Suppressor macrophage treated with lipopolysaccharide for 4 hours (primary cell): ENCODE measurements at regions not wholly inside any gene's neighbourhood (a gene's known extent, or its start where the extent isn't known, plus 50 kb on each side); places are given as distances from the start of the nearest gene placed in this dataset.

Experiments
- DNase-seq: peaks from one replicate; pipeline ENCODE4 v3.0.0-alpha.2; 2020

DNA sequence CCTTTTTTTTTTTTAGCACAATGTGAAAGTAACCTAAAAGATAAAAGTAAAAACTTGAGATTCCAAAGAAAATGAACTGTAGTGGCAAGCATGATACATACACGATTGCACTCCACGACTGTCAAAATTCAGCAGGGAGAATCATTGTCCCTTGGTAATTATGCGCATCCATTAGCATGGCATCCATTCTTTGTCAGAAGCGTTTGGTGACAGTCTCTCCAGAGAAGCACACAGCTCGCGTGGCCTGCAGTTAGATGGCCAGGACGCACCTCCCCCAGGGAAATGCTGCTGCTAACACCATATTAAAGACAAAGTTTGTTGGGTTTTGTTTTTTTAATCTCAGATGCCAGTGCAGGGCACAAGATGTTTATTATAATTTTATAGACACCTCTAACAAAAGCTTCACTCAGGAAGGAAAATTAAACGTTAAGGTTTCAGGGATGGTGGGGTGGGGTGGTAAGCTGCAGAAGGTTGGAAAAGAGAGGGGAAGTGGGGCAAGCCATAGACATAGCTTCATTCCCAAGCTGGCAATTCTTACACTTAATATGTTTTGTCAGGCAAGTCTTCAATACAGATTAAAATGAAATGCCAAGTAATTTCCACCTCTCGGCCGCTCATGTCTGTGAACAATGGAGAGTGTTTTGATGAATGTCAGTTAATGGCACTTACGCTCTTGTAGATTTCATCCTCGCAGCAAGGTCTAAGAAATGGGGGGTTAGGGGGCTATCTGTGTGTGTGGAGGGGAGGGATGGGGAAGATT, 142.8 kb upstream of the TOPAZ1 start:
- DNase-seq, result no peak

DNA sequence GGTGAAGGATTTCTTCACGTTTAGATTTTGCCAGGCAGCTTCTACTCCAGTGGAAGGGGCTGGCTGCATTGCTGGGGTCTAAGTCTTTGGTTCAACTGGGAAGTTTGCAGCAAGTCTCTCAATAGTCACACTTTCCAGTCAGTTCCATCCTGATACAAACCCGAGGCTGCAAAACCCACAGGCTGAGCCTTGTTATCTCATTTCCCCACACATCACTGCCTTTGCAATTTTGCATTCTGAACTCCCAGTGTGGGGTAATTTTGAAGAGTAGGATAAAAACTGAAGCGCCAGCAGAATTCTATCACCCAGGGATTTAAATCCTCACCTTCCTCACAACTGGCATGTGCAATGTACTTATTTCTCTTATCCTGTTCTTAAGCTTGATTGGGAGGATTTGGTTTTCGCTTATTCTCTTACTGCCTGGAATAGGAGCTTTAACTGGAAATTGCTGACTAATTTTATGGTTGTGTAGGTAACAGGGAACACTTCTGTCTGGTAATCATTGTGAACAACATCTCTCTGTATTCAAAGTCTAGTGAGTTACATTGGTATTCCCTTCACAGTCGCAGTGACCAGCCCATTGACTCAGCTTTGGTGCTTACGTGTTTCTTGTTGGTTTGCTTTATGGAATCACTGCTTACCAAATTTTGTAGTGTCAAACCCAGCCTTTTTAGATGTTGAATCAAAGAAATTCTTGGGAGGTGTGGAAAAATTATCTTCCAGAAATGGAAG, 142.0 kb upstream of the TOPAZ1 start:
- DNase-seq, result no peak

DNA sequence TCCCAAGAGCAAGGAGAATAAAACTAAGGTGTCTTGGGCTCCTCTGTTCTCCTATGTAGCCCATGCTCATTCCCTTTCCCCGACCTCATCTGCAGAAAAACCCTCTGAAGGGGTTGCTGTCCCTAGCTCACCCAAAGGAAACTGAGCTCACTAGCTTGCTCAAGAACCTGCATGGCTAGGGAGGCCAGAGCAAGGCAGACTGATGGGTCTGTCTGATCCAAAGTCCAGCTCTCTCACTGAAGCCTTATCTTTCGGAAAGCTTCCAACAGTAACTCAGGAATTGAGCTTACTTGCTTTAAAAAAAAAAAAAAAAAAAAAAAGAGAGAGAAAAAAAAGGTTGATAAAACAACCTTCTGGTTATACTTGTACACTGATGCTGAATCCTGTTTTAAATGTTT, 141.4 kb upstream of the TOPAZ1 start:
- DNase-seq, result no peak

DNA sequence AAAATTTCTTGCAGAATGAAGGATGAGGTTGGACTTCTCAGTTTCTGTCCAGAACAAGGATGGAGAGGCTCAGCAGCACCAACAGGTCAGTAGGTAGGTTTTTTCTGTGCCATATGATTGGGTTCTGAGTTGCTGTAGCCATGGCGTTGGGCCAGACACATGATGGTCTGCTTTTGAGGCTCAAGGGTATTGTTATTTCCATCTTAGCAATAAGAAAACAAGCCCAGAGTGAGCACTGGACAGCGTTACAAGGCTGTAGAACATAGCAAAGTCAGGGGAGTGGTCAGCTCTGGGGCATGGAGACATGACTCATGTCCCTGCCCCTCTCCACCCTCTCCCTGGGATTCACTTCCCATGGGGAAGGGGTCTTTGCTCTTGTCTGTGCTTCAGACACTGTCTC, 137.6 kb upstream of the TOPAZ1 start:
- DNase-seq, result no peak

DNA sequence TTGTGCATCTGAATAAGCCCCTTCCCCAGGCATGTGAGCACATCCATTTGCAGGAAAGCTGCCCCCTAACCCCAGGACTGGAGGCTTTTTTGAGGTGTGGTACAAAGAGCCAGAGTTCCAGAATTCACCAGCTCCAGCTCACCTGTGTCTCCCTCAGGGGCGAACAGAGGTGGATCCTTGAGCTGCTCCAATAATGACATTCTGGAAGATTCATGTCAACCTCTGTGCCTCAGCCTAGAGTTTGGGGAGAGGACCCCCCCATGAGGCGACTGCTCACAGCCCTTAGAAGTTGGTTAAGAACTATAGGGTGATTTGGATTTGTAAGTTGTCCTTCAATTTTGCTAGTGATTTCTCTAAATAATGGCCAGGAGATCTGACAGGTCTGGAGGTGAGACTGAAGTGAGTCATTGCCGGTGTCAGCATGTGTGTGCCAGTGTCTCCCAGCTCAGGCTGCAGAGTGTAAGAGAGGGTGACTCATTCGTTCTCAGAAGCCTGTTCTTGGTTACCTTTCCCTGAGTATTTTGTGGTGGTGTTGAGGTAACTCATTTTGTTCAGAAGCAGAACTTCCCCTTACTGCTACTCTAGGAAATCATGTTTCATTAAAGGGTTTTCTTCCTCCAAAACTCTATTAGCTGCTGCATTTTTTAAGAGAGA, 136.9 kb upstream of the TOPAZ1 start:
- no peak for DNase-seq

DNA sequence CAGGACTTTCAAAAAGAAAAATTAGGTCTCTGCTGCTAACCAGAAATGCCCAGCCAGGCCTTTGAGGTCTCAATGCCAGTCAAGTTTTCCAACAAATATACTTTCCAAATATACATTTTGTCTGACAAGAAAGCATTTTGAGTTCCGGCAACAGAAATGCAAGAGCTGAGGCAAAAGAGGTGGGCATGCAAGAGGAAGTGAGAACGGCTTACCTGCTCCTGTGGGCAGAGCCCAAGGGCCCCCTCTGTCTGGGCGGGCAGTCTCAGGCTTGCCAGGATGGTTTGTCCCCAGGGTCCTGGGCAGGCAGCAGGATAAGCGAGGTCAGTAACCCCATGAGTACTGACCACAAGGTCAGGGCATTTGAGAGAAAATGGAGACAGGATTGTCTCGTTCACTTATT, 136.1 kb upstream of the TOPAZ1 start:
- DNase-seq, result no peak

DNA sequence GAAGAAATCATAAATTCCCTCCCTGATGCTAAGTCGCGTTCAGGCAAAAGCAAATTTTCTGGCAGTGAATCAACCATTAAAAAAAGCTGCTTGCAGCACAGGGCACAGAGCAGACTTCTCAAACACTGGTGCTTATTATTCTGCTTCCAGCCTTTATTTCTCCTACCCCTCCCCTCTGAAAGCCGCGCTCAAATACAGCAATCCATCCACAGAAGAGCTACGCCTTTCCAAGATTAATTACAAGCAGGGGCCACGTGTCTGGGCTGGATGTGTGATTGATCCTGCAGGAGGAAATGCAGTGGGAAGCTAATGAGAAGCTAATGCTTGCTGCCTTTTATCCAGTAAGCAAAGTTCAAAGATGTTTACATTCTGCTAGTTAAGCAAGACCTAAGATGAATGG, 134.9 kb upstream of the TOPAZ1 start:
- no peak for DNase-seq

DNA sequence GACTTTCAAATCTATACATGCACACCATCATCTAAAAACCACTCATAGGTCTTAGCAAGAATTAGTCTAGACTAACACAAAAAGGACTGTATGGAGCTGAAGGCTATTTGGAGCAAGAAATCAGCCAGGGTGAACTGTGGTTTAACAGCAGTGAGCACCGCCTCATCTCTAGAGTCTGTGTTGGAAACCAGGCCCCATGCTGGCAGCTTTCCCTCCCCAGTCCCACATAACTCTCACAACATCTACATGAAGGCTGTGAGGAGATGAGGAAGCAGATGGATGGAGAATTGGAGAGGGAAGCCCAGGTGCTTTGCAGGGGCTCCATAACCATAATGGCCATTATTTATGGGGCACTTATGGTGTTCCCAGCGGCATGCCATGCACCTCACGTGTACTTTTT, 133.2 kb upstream of the TOPAZ1 start:
- no peak for DNase-seq

DNA sequence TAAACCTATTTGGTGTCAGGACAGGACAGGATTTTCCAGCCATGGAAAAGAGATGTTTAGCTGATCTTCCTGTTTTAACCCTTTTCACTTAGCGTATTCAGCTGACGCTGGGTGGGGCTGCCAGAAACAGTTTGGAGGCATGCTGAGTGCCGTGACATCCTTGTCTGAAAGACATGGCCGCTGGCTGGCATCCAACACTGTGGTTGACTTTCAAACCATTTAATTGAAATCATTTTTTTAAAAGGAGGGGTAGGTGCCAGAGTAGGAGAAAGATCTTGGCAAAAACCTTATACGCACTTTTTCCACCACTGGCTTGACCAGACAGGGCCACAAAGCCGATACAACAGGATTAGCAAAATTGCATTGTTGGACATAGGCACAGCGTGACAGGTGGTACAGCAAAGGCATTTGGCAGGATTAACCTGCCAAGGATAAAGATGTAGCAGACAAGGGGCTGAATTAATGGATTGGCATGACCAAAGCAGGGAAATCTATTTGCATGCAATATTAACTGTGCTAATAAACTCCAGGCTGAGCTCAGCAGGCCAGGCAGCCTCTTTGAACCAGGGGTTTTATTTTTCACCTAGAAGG, 131.8 kb upstream of the TOPAZ1 start:
- DNase-seq, result no peak

DNA sequence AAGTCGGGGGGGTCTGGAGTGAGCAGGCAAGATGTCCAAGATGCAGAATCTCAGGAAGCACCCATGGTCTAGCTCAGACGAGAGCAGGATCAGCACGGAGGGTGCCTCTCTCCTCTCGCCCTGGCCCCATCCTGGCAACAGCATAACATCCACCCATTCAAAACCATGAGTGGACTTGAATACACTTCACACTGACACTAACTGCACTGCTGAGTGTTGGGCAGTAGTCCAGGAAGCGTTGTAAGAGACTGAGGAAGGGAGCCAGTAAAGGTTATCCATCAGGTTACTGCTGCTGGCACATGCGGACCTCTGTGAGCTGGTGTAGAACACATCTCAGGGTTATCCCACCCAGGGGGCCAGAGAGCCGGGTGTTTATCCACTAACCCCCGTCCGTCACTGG, 131.0 kb upstream of the TOPAZ1 start:
- no peak for DNase-seq

DNA sequence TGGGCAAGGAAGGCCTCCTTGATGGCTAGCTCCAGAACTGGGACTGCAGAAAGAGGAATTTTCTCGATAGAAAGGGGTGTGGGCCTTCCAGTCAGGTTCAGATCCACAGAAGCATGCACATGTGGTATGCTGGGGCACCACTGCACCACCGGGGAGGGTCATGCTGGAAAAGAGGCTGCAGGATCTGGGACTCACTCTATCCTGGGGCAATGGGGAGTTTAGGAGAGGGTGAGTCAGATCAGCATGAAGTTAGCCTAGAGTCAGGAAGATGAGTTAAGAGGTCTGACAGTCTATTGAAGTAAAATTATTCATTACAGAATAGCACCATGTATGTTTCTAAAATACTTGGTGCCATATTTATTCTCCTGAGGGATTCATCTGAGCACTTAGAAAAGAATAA, 130.2 kb upstream of the TOPAZ1 start:
- no peak for DNase-seq

DNA sequence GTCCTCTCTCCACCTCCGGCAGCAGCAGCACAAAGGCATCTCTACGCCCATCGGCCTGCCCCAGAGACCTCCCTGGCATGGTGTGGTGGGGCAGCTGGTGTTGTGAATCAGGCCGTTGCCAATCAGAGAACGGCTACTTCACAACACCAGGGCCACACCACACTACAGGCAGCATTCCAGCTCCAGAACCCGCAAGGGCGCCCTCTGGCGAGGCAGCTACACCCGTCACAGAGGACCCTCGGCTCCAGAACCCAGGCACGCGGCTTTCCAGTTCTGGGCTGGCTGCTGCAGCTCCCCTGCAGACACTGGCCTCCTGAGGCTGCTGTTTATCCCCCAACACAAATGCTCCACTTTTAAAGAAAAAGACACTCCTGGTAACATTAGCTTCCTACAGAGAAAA, 127.5 kb upstream of the TOPAZ1 start:
- peak; percentile 46 for DNase-seq

DNA sequence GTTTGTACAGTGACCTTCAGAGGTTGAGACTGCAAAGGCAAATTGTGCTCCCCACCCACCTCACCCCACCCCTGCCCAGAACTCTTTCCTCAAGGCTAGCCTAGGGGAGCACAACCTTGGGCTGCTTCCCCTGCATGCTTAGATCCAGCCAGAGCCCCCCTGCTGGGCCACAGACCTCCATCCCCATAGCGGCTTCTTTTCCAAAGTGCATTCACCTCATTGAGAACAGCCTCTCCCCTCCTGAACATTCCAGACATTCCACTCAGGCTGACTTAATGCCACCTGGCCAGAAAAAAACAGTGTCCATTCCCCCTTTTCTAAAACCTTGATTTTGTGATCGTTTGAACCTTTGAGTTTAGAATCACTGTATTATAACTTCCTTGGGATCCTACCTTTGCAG, 124.4 kb upstream of the TOPAZ1 start:
- no peak for DNase-seq

DNA sequence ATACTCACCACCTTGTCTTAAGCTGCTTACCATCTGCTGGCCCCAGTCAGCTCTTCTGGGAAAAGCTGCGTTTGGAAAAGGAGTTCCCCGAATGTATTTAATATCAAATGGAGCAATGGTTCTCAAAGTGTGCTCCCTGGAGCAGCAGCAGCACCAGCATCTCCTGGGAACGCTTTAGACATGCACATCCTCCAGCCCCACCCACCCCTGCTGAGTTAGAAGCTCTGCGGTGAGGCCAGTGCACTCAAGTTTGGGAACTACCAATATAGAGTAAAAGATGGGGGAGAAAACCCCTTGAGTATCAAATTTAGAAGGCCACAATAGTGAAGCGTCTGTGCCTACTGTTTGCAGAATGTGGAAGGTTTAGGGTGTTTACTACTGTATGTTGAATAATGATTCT, 124.0 kb upstream of the TOPAZ1 start:
- DNase-seq, result no peak

DNA sequence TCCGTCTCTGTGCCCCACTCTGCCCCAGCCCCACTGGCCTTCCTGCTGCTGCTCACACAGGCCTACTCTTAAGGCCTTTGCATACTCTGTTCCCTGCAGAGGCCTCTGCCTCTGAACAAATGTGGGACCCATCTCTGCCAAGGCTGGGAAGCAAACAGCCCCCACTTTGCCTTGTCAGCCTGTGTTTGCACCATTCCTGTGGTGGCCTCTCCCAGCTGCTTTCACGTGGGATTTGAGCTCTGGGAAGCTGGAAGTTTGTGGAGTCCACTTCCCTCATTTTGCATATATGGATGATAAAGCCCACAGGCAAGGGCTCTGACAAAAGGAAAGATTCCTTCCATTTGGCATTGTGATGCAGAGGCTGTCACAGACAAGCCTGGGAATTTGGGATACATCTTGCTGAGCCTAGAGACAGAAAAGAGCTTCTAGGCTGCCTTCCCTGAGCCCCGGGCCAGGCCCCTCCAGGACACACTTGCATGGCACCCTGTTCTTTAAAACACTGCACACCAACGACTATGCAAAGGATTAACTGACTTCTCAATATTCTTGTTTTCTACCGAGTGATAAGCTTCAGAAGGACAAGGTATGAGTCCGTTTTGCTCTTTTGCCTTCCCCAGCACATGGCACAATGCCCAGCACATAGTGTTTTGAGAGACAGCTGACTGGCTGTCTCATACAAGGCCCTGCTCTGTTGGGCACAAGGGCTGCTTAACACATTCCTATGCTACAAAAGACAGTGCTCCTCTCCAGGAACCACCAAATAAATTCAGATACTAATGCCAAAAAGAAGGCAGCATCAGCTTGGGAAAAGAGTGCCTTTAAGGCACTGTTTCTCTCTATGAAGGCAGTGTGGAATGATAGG, 120.7 kb upstream of the TOPAZ1 start:
- no peak for DNase-seq

DNA sequence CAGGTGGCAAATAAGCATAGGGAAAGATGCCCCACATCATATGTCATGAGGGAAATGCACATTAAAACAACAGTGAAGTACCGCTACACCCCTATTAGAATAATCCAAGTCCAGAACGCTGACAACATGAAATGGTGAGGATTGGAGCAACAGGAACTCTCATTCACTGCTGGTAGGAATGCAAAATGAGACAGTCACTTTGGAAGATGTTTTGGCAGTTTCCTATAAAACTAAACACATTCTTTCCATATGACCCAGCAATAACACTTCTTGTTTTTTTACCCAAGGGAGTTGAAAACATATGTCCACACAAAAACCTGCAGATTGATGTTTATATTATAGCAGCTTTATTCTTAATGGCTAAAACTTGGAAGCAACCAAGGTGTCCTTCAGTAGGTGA, 116.4 kb upstream of the TOPAZ1 start:
- DNase-seq, result no peak

DNA sequence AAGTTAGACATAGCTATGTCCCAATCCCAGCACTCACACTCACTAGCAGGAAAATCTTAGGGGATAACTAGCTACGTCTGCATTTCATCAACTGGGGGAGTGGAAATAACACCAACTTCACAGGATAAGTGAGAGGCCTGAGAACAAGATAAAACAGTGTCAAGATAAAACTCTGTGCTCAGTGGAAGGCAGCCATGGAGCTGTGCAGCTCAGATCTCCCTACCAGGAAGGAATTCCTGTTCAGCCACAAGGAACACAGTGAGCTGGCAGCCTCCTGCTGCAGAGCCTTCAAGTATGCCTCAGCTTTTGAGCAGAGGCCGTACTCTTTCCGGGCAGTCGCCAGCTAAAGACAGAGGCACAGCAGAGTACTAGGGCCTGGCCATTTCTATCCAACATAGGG, 115.8 kb upstream of the TOPAZ1 start:
- no peak for DNase-seq

DNA sequence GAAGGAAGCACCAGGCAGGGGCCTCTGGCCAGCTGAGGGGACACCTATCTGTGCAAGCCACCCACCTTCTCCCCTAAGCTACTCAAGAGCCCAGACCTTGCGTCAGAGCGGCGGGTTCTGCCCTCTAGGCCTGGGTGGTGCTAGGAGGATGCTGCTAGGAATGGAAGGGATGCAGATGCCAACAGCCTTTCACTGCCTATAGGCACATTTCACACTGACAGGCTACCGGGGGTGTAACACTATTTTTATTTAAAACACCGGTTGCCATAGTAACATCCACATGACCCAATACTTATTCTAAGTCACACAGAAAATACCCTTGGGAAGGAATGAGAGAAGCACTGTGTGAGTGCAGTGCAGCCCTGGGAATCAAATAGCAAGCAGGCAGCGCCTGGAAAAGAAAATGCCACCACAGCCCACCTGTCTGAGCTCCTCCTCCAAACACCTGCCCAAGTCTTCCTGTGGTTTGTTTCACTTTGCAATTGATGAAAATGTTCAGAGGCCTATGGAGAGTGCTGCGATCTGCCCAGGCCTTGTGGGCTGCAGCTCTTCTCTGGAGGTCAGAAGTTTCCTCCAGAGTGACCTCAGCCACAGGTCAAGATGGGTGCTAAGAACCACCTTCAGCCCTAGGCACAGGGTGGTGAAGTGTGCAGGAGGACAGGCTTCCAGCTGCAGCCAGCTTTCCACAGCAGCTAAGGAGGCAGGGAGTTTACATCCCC, 113.5 kb upstream of the TOPAZ1 start:
- DNase-seq, result no peak

DNA sequence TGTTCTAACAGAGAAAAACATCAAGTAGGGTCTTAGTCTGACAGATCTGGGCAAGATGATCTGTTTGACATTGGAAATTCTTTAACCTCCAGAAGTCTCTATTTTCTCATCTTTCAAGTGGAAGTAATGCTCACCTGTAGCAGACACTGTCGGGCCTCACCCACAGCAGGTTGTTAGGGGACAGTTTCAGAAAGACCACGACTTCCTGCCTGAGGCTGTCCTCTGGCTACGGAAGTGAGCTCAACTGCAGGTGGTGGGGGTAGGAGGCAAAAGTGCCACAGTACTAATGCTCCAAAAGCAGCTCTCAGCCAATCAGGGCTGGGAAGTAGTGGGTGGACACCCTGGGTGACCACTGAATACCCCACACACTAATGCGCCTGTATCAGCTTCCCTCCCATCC, 111.4 kb upstream of the TOPAZ1 start:
- DNase-seq, result no peak

DNA sequence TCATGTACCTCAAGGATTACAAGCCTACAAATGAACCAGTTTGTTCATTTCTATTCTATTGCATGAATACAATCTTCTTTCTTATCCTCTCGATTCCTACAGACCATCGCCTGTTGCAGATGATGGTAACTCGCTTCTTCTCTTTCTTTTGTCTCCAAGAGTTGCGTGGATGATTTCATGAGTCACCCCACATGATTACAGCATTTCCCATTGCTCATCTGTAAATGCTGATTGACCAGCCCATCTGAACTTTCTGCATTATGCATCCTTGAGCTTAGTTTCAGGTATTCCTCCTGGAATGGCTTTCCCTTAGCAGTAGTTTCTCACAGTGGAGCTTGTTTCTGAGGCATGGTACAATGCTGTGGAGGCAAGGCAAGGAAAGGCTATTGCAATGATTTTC, 109.6 kb upstream of the TOPAZ1 start:
- peak; percentile 0 for DNase-seq

DNA sequence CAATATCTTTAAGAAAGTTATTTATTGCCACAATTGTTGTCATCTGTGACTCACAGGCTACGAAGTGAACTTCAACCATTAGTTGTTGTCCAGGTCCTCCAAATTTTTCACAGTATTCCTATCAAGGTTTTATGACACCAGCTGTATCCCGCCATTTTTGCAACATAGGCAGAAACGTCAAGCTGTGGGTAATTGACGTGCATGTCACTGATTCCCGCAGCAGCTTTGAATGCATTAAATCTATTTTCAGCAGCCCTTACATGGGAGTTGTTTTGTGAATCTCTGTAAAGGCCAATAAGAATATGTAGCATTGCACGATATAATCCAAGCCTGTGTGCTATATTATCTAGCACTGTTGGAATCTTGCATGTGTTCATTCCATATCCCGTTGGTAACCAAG, 109.1 kb upstream of the TOPAZ1 start:
- DNase-seq, result no peak

DNA sequence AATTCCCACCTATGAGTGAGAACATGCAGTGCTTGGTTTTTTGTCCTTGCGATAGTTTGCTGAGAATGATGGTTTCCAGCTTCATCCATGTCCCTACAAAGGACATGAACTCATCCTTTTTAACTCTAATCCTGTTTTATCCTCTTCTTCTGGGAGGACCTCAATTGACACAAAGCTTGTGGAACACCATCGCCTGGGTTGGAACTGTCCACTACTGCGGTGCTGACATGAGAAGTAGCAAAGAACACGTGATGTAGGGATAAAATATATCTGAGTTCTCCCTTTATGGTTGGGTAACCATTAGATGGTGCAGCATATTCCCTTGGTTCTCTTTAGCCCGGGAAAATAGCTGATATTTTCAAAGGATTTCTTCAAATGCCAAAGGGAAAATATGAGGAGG, 105.3 kb upstream of the TOPAZ1 start:
- DNase-seq, result no peak
